DMS79 treated with DMSO at 0.1 percent for 48 hours (cell line): ENCODE measurements at regions not wholly inside any gene's neighbourhood (a gene's known extent, or its start where the extent isn't known, plus 50 kb on each side); places are given as distances from the start of the nearest gene placed in this dataset.
"Not testable (repeated sequence)": the region's sequence is repeated elsewhere in the genome, so short reads cannot be mapped to it uniquely, and the experiment has no call there.

Experiments
- DNase-seq: peaks from one replicate; lab custom pipeline; 2025; lab: John Stamatoyannopoulos, UW

- no peak for DNase-seq
Measured at GRCh38 chr22:44628835-44629234, 73.2 kb upstream of the PRR5 start.

GRCh38 chr22:44628273-44628672, 73.7 kb upstream of the PRR5 start:
- DNase-seq: no peak

- DNase-seq: no peak
Measured at GRCh38 chr22:44627521-44628139, 74.4 kb upstream of the PRR5 start.

GRCh38 chr22:44625981-44626687, 75.9 kb upstream of the PRR5 start:
- DNase-seq: peak; percentile 38

GRCh38 chr22:44625421-44625760, 76.6 kb upstream of the PRR5 start:
- DNase-seq: no peak

- no peak for DNase-seq
Measured at GRCh38 chr22:44624689-44625420, 77.1 kb upstream of the PRR5 start.

- no peak for DNase-seq
Measured at GRCh38 chr22:44623771-44624510, 78.1 kb upstream of the PRR5 start.

- no peak for DNase-seq
Measured at GRCh38 chr22:44622679-44623078, 79.3 kb upstream of the PRR5 start.

GRCh38 chr22:44622147-44622427, 79.9 kb upstream of the PRR5 start:
- DNase-seq: peak; percentile 23

GRCh38 chr22:44621401-44622146, 80.4 kb upstream of the PRR5 start:
- no peak for DNase-seq

GRCh38 chr22:44620841-44621257, 81.2 kb upstream of the PRR5 start:
- DNase-seq: no peak

GRCh38 chr22:44620129-44620840, 81.7 kb upstream of the PRR5 start:
- DNase-seq: no peak

- not testable (repeated sequence) for DNase-seq
Measured at GRCh38 chr22:44619560-44620128, 82.4 kb upstream of the PRR5 start.

- not testable (repeated sequence) for DNase-seq
Measured at GRCh38 chr22:44618910-44619309, 83.1 kb upstream of the PRR5 start.

GRCh38 chr22:44618400-44618799, 83.6 kb upstream of the PRR5 start:
- DNase-seq: no peak

- DNase-seq: no peak
Measured at GRCh38 chr22:44617828-44618227, 84.2 kb upstream of the PRR5 start.

GRCh38 chr22:44616882-44617655, 84.9 kb upstream of the PRR5 start:
- DNase-seq: no peak

GRCh38 chr22:44616461-44616860, 85.5 kb upstream of the PRR5 start:
- DNase-seq: no peak

- no peak for DNase-seq
Measured at GRCh38 chr22:44615602-44616180, 86.3 kb upstream of the PRR5 start.

GRCh38 chr22:44615146-44615545, 86.9 kb upstream of the PRR5 start:
- DNase-seq: no peak
